Stimulated activated CD8-positive, alpha-beta memory T cell treated with anti-CD3 and anti-CD28 coated beads, Interleukin-7, amount 100 ng/mL, for 1 hour (primary cell): ENCODE measurements at regions not wholly inside any gene's neighbourhood (a gene's known extent, or its start where the extent isn't known, plus 50 kb on each side); places are given as distances from the start of the nearest gene placed in this dataset.
"Not testable (repeated sequence)": the region's sequence is repeated elsewhere in the genome, so short reads cannot be mapped to it uniquely, and the experiment has no call there.

ENCODE experiments used
- DNase-seq, 2 donors: peaks; one replicate each; pipeline ENCODE4 v3.0.0-alpha.2; 2020; ENCODE audit warnings: low read depth in 2 of 2

GRCh38 chr1:25022361-25023189 lies 92.5 kb upstream of the RUNX3 start:
- peak; percentile 84 to 85 for DNase-seq

GRCh38 chr1:25021591-25022215 lies 91.6 kb upstream of the RUNX3 start:
- no peak for DNase-seq

- DNase-seq: no peak
Observed at GRCh38 chr1:25020851-25021590, 90.9 kb upstream of the RUNX3 start.

- DNase-seq: no peak
Observed at GRCh38 chr1:25020173-25020845, 90.2 kb upstream of the RUNX3 start.

GRCh38 chr1:25019337-25020172 lies 89.5 kb upstream of the RUNX3 start:
- DNase-seq: no peak

GRCh38 chr1:25018943-25019336 lies 88.9 kb upstream of the RUNX3 start:
- DNase-seq: no peak

- DNase-seq: no peak
Observed at GRCh38 chr1:25018110-25018735, 88.1 kb upstream of the RUNX3 start.

GRCh38 chr1:25017436-25018109 lies 87.5 kb upstream of the RUNX3 start:
- DNase-seq: no peak

- DNase-seq: no peak
Observed at GRCh38 chr1:25012966-25013962, 83.2 kb upstream of the RUNX3 start.

GRCh38 chr1:25011943-25012638 lies 82.0 kb upstream of the RUNX3 start:
- DNase-seq: no peak

GRCh38 chr1:25011275-25011674 lies 81.2 kb upstream of the RUNX3 start:
- DNase-seq: no peak

- no peak for DNase-seq
Observed at GRCh38 chr1:25009671-25010262, 79.7 kb upstream of the RUNX3 start.

- no peak for DNase-seq
Observed at GRCh38 chr1:25008192-25008485, 78.1 kb upstream of the RUNX3 start.

GRCh38 chr1:25007390-25008191 lies 77.5 kb upstream of the RUNX3 start:
- DNase-seq: not testable (repeated sequence)

GRCh38 chr1:25006770-25007169 lies 76.7 kb upstream of the RUNX3 start:
- no peak for DNase-seq

GRCh38 chr1:25004355-25004754 lies 74.3 kb upstream of the RUNX3 start:
- DNase-seq: no peak
